CD4-positive, alpha-beta T cell (primary cell): ENCODE measurements at regions not wholly inside any gene's neighbourhood (a gene's known extent, or its start where the extent isn't known, plus 50 kb on each side); places are given as distances from the start of the nearest gene placed in this dataset.

Source experiments
- ATAC-seq: fragments of 200-7000 bp; cut with Tn5 transposase; one replicate; pipeline ENCODE4 v1.10.0; 2022; ENCODE audit warnings: mild to moderate bottlenecking; ENCODE audit not compliant: poor library complexity
- CTCF ChIA-PET: fragments of 350-600 bp; sonication (Branson Sonifier 250); formaldehyde crosslinking; loops from one replicate; lab custom pipeline; 2021; ENCODE audit warnings: antibody characterized with exemption, inconsistent platforms; lab: Charles Lee
- POLR2A ChIA-PET: fragments of 350-600 bp; sonication (Branson Sonifier 250); formaldehyde crosslinking; loops from one replicate; lab custom pipeline; 2021; ENCODE audit warnings: antibody characterized with exemption, inconsistent platforms; lab: Charles Lee
- DNase-seq, 14 experiments: peaks; one replicate each; pipeline ENCODE4 v3.0.0-alpha.2; 2013 to 2020; ENCODE audit warnings: mixed read lengths in 2 of 14
- H3K27ac ChIP-seq, 2 donors: one replicate each; pipeline versions ENCODE4 v1.5.1 to v1.7.0; 2013; ENCODE audit warnings: low read length in 2 of 2, low read depth in 1 of 2, mild to moderate bottlenecking in 1 of 2
- H3K27me3 ChIP-seq, 2 experiments: 1 replicate in 1 of 2; 2 replicates in 1 of 2; pipeline versions ENCODE4 v1.6.1 to v1.7.0; 2013; ENCODE audit warnings: low read length in 2 of 2, control low read depth in 1 of 2, mild to moderate bottlenecking in 1 of 2, moderate library complexity in 1 of 2; ENCODE audit not compliant: insufficient read depth in 2 of 2, control insufficient read depth in 1 of 2
- H3K36me3 ChIP-seq: one replicate; pipeline ENCODE4 v1.6.1; 2013; ENCODE audit warnings: low read length, control low read depth; ENCODE audit not compliant: insufficient read depth
- H3K4me1 ChIP-seq: one replicate; pipeline ENCODE4 v1.6.1; 2013; ENCODE audit warnings: low read length, control low read depth; ENCODE audit not compliant: insufficient read depth
- H3K4me3 ChIP-seq: one replicate; pipeline ENCODE4 v1.5.1; 2013; ENCODE audit warnings: mild to moderate bottlenecking, low read length, moderate library complexity
- H3K9me3 ChIP-seq, 2 experiments: 1 replicate in 1 of 2; 2 replicates in 1 of 2; pipeline versions ENCODE4 v1.6.1 to v1.7.0; 2013; ENCODE audit warnings: low read length in 2 of 2, mild to moderate bottlenecking in 2 of 2, control low read depth in 1 of 2, moderate library complexity in 1 of 2; ENCODE audit not compliant: control insufficient read depth in 1 of 2, insufficient read depth in 1 of 2
- H3K27ac Mint-ChIP-seq: one replicate; pipeline ENCODE4 v1.8.0; 2020; ENCODE audit warnings: mixed read lengths
- H3K27me3 Mint-ChIP-seq: one replicate; pipeline ENCODE4 v1.8.0; 2021; ENCODE audit warnings: mixed read lengths
- H3K36me3 Mint-ChIP-seq: one replicate; pipeline ENCODE4 v1.8.0; 2021; ENCODE audit warnings: low read depth, mixed read lengths
- H3K4me1 Mint-ChIP-seq: one replicate; pipeline ENCODE4 v1.8.0; 2021; ENCODE audit warnings: low read depth, mixed read lengths
- H3K4me3 Mint-ChIP-seq: one replicate; pipeline ENCODE4 v1.8.0; 2020; ENCODE audit warnings: mild to moderate bottlenecking, mixed read lengths
- H3K9me3 Mint-ChIP-seq: one replicate; pipeline ENCODE4 v1.8.0; 2020; ENCODE audit warnings: mixed read lengths
- intact Hi-C, 2 experiments: fragments of 100-400 bp; cut with DNase I in 1 of 2; cut with micrococcal nuclease in 1 of 2; formaldehyde crosslinking; loops; one replicate each; pipeline versions ENCODE4 v1.15.1 to v1.9.0; 2023 to 2025; cut with DNase I, micrococcal nuclease
- TF ChIP-seq, protein P1 (sequence below): fragments of 200-600 bp; IDR thresholded peaks from one replicate; pipeline ENCODE4 v1.8.0; 2022; ENCODE audit warnings: antibody characterized with exemption, mild to moderate bottlenecking

DNA sequence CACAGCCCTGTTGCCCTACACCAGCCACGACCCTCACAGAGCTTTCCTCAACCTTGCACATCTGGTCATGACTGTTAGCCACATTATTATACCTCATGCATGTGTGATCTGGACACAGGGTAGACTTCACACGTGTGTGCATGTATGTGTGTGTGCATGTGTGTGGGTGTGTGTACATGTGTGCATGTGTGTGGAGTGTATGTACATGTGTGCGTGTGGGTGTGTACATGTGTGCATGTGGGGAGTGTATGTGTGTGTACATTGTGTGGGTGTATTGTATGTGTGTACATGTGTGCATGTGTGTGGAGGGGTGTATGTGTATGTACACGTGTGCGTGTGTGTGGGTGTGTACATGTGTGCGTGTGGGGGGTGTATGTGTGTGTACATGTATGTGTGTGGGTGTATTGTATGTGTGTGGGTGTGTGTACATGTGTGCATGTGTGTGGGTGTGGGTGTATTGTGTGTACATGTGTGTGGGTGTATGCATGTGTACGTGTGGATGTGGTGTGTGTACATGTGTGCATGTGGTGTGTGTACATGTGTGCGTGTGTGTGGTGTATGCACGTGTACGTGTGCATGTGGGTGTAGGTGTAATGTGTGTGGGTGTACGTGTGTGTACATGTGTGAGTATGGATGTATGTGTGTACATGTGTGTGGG lies 130.2 kb downstream of the C16orf95 start:
- no peak overlapping the region for H3K4me3 Mint-ChIP-seq
- H3K36me3 Mint-ChIP-seq, result no peaks in the 10 kb centered on the region
- Histone ChIP-seq H3K4me3 (no peak overlapping the region), H3K9me3 (peaks cover 5 to 24% of the 10 kb centered on the region in 2 experiments), H3K4me1 (no peaks in the 10 kb centered on the region), H3K36me3 (no peaks in the 10 kb centered on the region), H3K27ac (no peak overlapping the region), H3K27me3 (no peaks in the 10 kb centered on the region)
- no peaks in the 10 kb centered on the region for H3K4me1 Mint-ChIP-seq
- TF ChIP-seq, protein P1, sequence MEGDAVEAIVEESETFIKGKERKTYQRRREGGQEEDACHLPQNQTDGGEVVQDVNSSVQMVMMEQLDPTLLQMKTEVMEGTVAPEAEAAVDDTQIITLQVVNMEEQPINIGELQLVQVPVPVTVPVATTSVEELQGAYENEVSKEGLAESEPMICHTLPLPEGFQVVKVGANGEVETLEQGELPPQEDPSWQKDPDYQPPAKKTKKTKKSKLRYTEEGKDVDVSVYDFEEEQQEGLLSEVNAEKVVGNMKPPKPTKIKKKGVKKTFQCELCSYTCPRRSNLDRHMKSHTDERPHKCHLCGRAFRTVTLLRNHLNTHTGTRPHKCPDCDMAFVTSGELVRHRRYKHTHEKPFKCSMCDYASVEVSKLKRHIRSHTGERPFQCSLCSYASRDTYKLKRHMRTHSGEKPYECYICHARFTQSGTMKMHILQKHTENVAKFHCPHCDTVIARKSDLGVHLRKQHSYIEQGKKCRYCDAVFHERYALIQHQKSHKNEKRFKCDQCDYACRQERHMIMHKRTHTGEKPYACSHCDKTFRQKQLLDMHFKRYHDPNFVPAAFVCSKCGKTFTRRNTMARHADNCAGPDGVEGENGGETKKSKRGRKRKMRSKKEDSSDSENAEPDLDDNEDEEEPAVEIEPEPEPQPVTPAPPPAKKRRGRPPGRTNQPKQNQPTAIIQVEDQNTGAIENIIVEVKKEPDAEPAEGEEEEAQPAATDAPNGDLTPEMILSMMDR, result no peak
- POLR2A ChIA-PET, result no interaction called here
- no peak for ATAC-seq
- CTCF ChIA-PET, result no interaction called here
- DNase-seq, result no peak
- peaks cover 5% of the 10 kb centered on the region for H3K9me3 Mint-ChIP-seq
- H3K27ac Mint-ChIP-seq, result no peak overlapping the region
- no peaks in the 10 kb centered on the region for H3K27me3 Mint-ChIP-seq
- intact Hi-C loops, result no loop called here

DNA sequence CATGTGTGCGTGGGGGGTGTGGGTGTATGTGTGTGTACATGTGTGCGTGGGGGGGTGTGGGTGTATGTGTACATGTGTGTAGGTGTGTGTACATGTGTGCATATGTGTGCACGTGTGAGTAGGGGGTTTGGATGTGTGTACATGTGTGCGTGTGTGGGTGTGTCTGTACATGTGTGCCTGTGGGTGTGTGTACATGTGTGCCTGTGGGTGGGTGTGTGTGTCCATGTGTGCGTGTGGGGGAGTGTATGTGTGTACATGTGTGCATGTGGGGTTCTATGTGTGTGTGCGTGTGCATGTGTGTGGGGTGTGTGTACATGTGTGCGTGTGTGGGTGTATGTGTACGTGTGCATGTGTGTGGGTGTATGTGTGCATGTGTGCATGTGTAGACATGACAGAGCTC lies 129.1 kb downstream of the C16orf95 start:
- no peaks in the 10 kb centered on the region for H3K4me1 Mint-ChIP-seq
- POLR2A ChIA-PET, result no interaction called here
- intact Hi-C loops, result no loop called here

DNA sequence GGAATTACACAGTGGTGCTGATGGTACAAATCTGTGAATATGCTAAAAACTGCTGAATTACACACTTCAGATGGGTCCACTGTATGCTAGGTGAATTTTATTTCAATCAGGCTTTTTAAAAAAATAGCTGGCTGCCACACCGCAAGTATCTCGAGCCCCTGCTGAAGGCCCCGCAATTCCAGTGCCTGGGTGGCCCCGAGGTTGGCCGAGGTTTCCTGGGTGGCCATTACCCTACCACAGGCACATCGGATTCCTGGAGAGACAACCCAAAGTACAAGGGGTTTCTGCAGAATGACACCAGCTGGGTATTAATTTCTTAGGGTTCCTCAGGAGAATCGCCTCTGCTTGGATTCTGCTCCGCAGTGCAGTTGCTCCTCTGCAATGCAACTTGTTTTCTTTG lies 127.8 kb downstream of the C16orf95 start:
- Mint-ChIP-seq H3K9me3 (peaks cover 5% of the 10 kb centered on the region), H3K4me1 (no peaks in the 10 kb centered on the region), H3K4me3 (no peak overlapping the region), H3K27me3 (no peaks in the 10 kb centered on the region), H3K27ac (no peak overlapping the region), H3K36me3 (no peaks in the 10 kb centered on the region)
- ChIA-PET POLR2A (no interaction called here), CTCF (no interaction called here)
- DNase-seq (no peak), ATAC-seq (no peak)
- no peaks in the 10 kb centered on the region for H3K4me1 ChIP-seq
- TF ChIP-seq, protein P1, result no peak
- intact Hi-C loops, result no loop called here
- no peak overlapping the region for H3K27ac ChIP-seq
- peaks cover 5 to 24% of the 10 kb centered on the region in 2 experiments for H3K9me3 ChIP-seq
- no peak overlapping the region for H3K4me3 ChIP-seq
- no peaks in the 10 kb centered on the region for H3K27me3 ChIP-seq
- H3K36me3 ChIP-seq, result no peaks in the 10 kb centered on the region

More for the DNA sequence above, 129.1 kb downstream of the C16orf95 start:
- Mint-ChIP-seq H3K4me3 (no peak overlapping the region), H3K27me3 (no peaks in the 10 kb centered on the region), H3K27ac (no peak overlapping the region), H3K36me3 (no peaks in the 10 kb centered on the region), H3K9me3 (peaks cover 5% of the 10 kb centered on the region)
- Histone ChIP-seq H3K27me3 (no peaks in the 10 kb centered on the region), H3K36me3 (no peaks in the 10 kb centered on the region), H3K27ac (no peak overlapping the region), H3K4me3 (no peak overlapping the region), H3K4me1 (no peaks in the 10 kb centered on the region), H3K9me3 (peaks cover 5 to 24% of the 10 kb centered on the region in 2 experiments)
- CTCF ChIA-PET, result no interaction called here
- DNase-seq (no peak), ATAC-seq (no peak)
- TF ChIP-seq, protein P1, result no peak
